ENCODE measurements at regions not wholly inside any gene's neighbourhood (a gene's known extent, or its start where the extent isn't known, plus 50 kb on each side); places are given as distances from the start of the nearest gene placed in this dataset.
"Not testable (repeated sequence)": the region's sequence is repeated elsewhere in the genome, so short reads cannot be mapped to it uniquely, and the experiment has no call there.

DNA sequence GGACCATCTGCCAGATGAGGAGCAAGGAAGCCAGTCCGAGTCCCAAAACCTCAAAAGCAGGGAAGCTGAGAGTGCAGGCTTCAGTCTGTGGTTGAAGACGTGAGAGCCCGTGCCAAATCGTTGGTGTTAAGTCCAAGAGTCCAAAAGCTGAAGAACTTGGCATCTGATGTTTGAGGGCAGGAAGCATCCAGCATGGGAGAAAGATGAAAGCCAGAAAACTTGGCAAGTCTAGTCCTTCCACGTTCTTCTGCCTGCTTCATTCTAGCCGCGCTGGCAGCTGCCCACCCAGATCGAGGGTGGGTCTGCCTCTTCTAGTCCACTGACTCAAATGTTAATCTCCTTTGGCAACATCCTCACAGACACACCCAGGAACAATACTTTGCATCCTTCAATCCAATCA is 293.8 kb downstream of the RDH14 start:
- not testable (repeated sequence) for H3K36me3 ChIP-seq (ENCODE audit: control insufficient read depth, insufficient read depth, low read length); H3K4me1 ChIP-seq (ENCODE audit: control insufficient read depth, insufficient read depth, low read length, poor library complexity, severe bottlenecking); H3K4me3 ChIP-seq (ENCODE audit: extremely low read depth, insufficient read depth, low read length, poor library complexity, severe bottlenecking); H3K9me3 ChIP-seq (ENCODE audit: control insufficient read depth, low read length); H3K27ac ChIP-seq (ENCODE audit: low read depth, low read length, severe bottlenecking)
- WGBS, 2 experiments (ENCODE audit: insufficient coverage in 2 of 2): 89 to 90% methylated on average over 8 of the region's 8 CpGs

DNA sequence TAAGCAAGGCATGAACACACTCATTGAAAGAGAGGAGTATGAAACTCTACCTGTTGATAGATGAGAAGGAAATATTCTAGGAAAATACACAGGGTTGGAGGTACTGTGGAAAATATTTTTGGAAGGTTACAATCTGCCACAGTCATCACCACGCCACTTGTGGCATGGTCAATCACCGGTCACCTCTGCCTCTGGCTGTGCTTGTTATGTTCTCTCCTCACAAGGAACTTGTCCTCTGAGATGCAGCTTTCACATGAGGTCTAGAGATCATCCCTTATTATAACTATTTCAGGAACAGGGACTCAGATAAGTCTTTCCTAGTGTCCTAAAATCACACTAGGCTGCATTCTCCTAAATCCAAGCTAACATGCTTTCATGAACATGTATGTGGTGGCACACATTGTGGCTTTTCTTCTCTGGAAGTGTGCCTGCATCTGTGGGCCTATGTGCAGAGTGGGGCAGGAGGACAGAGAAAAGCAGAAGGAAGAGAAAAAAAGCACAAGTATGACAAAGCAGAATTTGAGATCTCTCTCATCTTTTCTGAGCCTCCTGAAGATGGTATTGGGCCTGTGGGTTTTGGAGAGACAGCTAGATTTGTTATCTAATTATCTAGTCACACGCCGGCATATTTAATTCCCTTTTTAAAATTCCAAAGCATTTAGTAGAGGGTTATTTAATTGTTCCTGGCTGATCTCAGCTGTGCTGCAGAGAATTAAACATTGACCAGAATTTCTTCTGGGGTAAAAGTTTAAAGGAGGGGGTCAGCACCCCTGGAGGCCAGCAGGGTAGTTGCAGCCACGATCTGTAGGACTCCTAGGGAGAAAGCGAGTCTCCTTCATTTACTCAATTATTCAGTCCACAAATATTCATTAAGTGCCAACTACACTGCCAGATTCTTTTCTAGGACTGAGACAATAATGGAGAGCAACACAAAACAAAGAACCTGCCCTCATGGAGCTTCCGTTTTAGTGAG is 294.6 kb downstream of the RDH14 start:
- no peak overlapping the region for H3K4me3 ChIP-seq (ENCODE audit: extremely low read depth, insufficient read depth, low read length, poor library complexity, severe bottlenecking)
- H3K9me3 ChIP-seq (ENCODE audit: control insufficient read depth, low read length): no peaks in the 10 kb centered on the region
- peaks cover 2% of the 10 kb centered on the region for H3K4me1 ChIP-seq (ENCODE audit: control insufficient read depth, insufficient read depth, low read length, poor library complexity, severe bottlenecking)
- no peak overlapping the region for H3K27ac ChIP-seq (ENCODE audit: low read depth, low read length, severe bottlenecking)
- H3K36me3 ChIP-seq (ENCODE audit: control insufficient read depth, insufficient read depth, low read length): no peaks in the 10 kb centered on the region
- 84 to 91% methylated on average over 2 to 4 of the region's 7 CpGs for WGBS, 2 experiments (ENCODE audit: insufficient coverage in 2 of 2)

DNA sequence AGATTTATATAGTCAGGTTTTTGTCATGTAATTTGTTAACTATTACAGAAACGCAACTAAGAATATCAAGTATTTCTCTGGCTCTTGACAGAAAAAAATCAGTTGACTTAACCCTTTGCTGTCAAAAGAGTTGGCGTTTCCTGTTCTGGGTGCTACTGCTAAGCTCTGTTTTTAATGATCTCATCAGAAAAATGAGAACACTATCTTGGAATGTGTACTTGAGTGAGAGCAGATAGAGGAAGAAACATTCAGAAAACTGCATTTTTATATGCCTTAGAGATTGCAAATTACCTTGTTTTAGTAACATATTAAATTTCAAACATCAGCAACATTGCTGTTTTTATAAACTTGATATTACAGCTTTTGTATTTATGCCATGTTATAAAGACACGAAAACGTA is 297.9 kb downstream of the RDH14 start:
- H3K4me1 ChIP-seq (ENCODE audit: control insufficient read depth, insufficient read depth, low read length, poor library complexity, severe bottlenecking): peaks cover 2% of the 10 kb centered on the region
- no peak overlapping the region for H3K4me3 ChIP-seq (ENCODE audit: extremely low read depth, insufficient read depth, low read length, poor library complexity, severe bottlenecking)
- no peaks in the 10 kb centered on the region for H3K9me3 ChIP-seq (ENCODE audit: control insufficient read depth, low read length)
- no peak overlapping the region for H3K27ac ChIP-seq (ENCODE audit: low read depth, low read length, severe bottlenecking)
- no peaks in the 10 kb centered on the region for H3K36me3 ChIP-seq (ENCODE audit: control insufficient read depth, insufficient read depth, low read length)
- WGBS, 2 experiments (ENCODE audit: insufficient coverage in 2 of 2): 100% methylated on average over 1 of the region's 4 CpGs

DNA sequence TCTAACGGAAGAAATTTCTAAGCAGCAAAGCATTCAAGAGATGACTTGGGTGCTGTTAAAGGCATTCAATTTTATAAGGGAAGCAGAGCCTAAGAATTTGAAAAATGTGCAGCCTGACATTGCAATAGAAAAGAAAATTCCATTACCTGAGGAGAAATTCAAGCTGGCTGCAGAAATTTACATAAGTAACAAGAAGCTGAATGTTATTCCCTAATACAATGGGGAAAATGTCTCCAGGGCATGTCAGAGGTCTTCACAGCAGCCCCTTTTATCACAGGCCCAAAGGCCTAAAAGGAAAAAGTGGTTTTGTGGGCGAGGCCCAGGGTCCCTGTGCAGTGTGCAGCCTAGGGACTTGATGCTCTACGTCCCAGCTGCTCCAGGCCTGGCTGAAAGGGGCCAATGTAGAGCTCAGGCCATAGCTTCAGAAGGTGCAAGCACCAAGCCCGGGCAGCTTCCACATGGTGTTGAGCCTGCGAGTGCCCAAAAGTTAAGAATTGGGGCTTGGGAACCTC is 306.7 kb downstream of the RDH14 start:
- no peak overlapping the region for H3K4me3 ChIP-seq (ENCODE audit: extremely low read depth, insufficient read depth, low read length, poor library complexity, severe bottlenecking)
- no peaks in the 10 kb centered on the region for H3K9me3 ChIP-seq (ENCODE audit: control insufficient read depth, low read length)
- no peaks in the 10 kb centered on the region for H3K36me3 ChIP-seq (ENCODE audit: control insufficient read depth, insufficient read depth, low read length)
- WGBS, 2 experiments (ENCODE audit: insufficient coverage in 2 of 2): 87 to 89% methylated on average over 5 of the region's 5 CpGs
- H3K4me1 ChIP-seq (ENCODE audit: control insufficient read depth, insufficient read depth, low read length, poor library complexity, severe bottlenecking): no peaks in the 10 kb centered on the region
- no peak overlapping the region for H3K27ac ChIP-seq (ENCODE audit: low read depth, low read length, severe bottlenecking)

DNA sequence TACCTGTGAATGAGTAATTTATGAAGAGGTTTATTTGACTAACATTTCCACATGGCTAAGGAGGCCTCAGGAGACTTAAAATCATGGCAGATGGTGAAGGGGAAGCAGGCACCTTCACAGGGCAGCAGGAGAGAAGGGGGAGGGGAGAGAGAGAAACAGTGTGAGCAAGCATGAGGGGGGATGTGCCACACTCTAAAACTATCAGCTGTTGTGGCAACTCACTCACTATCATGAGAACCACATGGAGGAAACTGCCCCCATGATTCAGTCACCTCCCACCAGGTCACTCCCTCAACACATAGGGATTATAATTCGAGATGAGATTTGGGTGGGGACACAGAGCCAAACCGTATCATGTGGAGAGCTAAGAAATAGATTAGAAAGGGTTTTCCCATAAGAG is 309.0 kb downstream of the RDH14 start:
- H3K4me1 ChIP-seq (ENCODE audit: control insufficient read depth, insufficient read depth, low read length, poor library complexity, severe bottlenecking): no peaks in the 10 kb centered on the region
- WGBS, 2 experiments (ENCODE audit: insufficient coverage in 2 of 2): 100% methylated on average over 1 of the region's 2 CpGs; no CpG with 5 or more reads in 1 of the 2 experiments
- H3K4me3 ChIP-seq (ENCODE audit: extremely low read depth, insufficient read depth, low read length, poor library complexity, severe bottlenecking): no peak overlapping the region
- H3K36me3 ChIP-seq (ENCODE audit: control insufficient read depth, insufficient read depth, low read length): no peaks in the 10 kb centered on the region
- no peak overlapping the region for H3K27ac ChIP-seq (ENCODE audit: low read depth, low read length, severe bottlenecking)
- H3K9me3 ChIP-seq (ENCODE audit: control insufficient read depth, low read length): no peaks in the 10 kb centered on the region

DNA sequence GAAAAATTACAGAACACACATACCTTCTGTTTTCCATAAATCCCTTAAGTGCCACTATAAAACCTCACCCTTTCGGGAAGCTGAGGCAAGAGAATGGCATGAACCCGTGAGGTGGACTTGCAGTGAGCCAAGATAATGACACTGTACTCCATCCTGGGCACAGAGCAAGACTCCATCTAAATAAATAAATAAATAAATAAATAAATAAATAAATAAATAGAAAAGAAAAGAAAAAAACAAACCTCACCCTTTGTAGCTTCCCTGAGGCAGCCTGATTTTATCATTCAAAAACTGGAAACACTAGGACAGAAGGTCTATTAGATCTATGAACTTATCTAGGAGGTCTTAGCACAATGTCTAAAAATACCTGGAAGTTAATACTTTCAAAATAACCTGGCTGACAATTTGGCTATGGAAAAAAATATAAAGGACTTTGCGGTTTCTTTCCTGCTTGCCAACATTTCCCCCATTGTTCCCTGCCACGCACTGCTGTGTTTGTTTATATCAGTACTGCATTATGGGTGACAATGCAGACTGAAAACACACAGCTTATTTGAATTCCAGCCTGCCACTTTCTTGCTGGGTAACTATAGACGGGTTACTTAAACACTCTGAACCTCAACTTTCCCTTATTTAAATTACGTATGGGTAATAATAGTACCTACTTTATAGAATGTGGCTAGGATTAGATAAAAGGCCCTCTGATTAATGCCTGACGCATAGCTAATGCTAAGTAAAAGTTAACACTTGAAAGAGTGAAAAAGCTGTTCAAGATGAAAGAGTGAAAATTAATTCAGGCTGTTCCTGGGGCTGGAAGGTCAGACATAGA is 313.0 kb downstream of the RDH14 start:
- Histone ChIP-seq H3K4me3 (ENCODE audit: extremely low read depth, insufficient read depth, low read length, poor library complexity, severe bottlenecking) (no peak overlapping the region), H3K4me1 (ENCODE audit: control insufficient read depth, insufficient read depth, low read length, poor library complexity, severe bottlenecking) (no peaks in the 10 kb centered on the region), H3K36me3 (ENCODE audit: control insufficient read depth, insufficient read depth, low read length) (no peaks in the 10 kb centered on the region), H3K9me3 (ENCODE audit: control insufficient read depth, low read length) (no peaks in the 10 kb centered on the region), H3K27ac (ENCODE audit: low read depth, low read length, severe bottlenecking) (no peak overlapping the region)
- 100% methylated on average over 1 of the region's 7 CpGs for WGBS, 2 experiments (ENCODE audit: insufficient coverage in 2 of 2)

DNA sequence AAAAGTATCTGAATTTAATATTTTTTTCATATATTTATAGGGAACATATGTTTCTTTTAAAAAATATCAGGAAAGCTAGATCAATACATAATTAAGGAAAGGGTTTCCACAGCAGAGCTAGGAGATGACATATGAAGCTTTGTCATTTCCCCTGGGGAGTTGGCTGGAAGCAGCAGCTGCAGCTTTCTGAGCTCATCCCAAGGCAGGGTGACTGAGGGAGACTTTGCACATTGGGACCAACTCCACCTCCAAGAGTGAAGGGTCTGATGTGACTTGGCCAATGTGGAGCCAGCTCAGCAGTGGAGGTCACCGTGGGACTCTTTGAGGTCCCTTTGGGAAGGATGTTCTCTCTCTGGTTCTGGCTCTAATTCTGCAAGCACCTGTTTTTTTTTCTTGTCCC is 315.1 kb downstream of the RDH14 start:
- no peaks in the 10 kb centered on the region for H3K36me3 ChIP-seq (ENCODE audit: control insufficient read depth, insufficient read depth, low read length)
- no peak overlapping the region for H3K4me3 ChIP-seq (ENCODE audit: extremely low read depth, insufficient read depth, low read length, poor library complexity, severe bottlenecking)
- 100% methylated on average over 1 of the region's 1 CpG for WGBS, 2 experiments (ENCODE audit: insufficient coverage in 2 of 2)
- no peaks in the 10 kb centered on the region for H3K9me3 ChIP-seq (ENCODE audit: control insufficient read depth, low read length)
- no peaks in the 10 kb centered on the region for H3K4me1 ChIP-seq (ENCODE audit: control insufficient read depth, insufficient read depth, low read length, poor library complexity, severe bottlenecking)
- H3K27ac ChIP-seq (ENCODE audit: low read depth, low read length, severe bottlenecking): no peak overlapping the region

DNA sequence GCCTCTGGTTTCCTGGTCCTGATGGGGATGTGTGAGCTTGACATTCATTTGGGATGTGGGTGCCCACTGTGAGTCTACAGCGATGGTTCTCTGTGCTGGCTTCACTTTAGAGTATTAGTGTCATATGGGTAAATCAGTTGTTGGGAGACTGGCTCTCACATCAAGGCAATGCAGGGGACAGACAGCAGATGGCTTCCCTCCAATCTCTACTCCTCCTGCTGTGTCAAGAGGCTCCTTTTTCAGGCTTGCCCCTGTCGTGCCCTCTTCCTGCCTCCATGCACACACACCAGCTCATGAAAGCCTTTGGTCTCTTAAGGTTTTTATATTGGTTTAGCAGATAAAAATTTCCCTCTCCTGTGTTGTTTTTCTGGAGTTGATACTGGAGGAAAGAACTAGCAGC is 315.6 kb downstream of the RDH14 start:
- WGBS, 2 experiments (ENCODE audit: insufficient coverage in 2 of 2): 100% methylated on average over 1 of the region's 2 CpGs; no CpG with 5 or more reads in 1 of the 2 experiments
- Histone ChIP-seq H3K27ac (ENCODE audit: low read depth, low read length, severe bottlenecking) (no peak overlapping the region), H3K4me3 (ENCODE audit: extremely low read depth, insufficient read depth, low read length, poor library complexity, severe bottlenecking) (no peak overlapping the region), H3K36me3 (ENCODE audit: control insufficient read depth, insufficient read depth, low read length) (no peaks in the 10 kb centered on the region), H3K9me3 (ENCODE audit: control insufficient read depth, low read length) (no peaks in the 10 kb centered on the region), H3K4me1 (ENCODE audit: control insufficient read depth, insufficient read depth, low read length, poor library complexity, severe bottlenecking) (no peaks in the 10 kb centered on the region)

DNA sequence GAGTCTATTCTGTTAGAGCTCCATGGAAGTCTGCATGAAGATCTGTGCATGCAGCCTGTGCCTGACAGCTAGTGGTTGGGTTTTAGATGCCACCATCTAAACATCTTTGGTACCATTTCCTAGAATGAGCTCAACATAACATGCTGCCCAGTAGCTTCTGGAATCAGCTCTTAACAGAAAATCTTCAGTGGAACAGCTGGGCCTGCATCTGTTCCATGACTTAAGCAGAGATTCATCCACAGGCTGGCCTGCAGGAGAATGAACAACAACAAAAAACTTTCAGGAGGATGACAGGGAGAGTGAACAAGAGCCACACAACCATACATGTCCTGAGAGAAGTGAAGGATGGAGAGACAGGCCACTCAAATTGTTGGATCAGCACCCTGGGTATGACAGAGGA is 316.6 kb downstream of the RDH14 start:
- no peak overlapping the region for H3K4me3 ChIP-seq (ENCODE audit: extremely low read depth, insufficient read depth, low read length, poor library complexity, severe bottlenecking)
- H3K4me1 ChIP-seq (ENCODE audit: control insufficient read depth, insufficient read depth, low read length, poor library complexity, severe bottlenecking): no peaks in the 10 kb centered on the region
- no peak overlapping the region for H3K27ac ChIP-seq (ENCODE audit: low read depth, low read length, severe bottlenecking)
- H3K9me3 ChIP-seq (ENCODE audit: control insufficient read depth, low read length): no peaks in the 10 kb centered on the region
- H3K36me3 ChIP-seq (ENCODE audit: control insufficient read depth, insufficient read depth, low read length): no peaks in the 10 kb centered on the region

DNA sequence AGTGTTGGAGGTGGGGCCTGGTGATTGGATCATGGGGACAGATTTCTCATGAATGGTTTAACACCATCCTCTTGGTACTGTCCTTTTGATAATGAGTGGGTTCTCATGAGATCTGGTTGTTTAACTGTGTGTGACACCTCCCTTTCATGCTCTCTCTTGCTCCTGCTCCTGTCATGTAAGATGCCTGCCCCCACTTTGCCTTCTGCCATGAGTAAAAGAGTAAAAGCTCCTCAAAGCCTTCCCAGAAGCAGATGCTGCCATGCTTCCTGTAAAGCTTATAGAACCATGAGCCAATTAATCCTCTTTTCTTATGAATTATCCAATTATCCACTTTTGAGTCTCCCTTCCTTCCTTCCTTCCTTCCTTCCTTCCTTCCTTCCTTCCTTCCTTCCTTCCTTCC is 317.7 kb downstream of the RDH14 start:
- no peak overlapping the region for H3K27ac ChIP-seq (ENCODE audit: low read depth, low read length, severe bottlenecking)
- H3K36me3 ChIP-seq (ENCODE audit: control insufficient read depth, insufficient read depth, low read length): no peaks in the 10 kb centered on the region
- no peaks in the 10 kb centered on the region for H3K4me1 ChIP-seq (ENCODE audit: control insufficient read depth, insufficient read depth, low read length, poor library complexity, severe bottlenecking)
- H3K9me3 ChIP-seq (ENCODE audit: control insufficient read depth, low read length): no peaks in the 10 kb centered on the region
- H3K4me3 ChIP-seq (ENCODE audit: extremely low read depth, insufficient read depth, low read length, poor library complexity, severe bottlenecking): no peak overlapping the region
